ENCODE measurements at regions not wholly inside any gene's neighbourhood (a gene's known extent, or its start where the extent isn't known, plus 50 kb on each side); places are given as distances from the start of the nearest gene placed in this dataset.
A peak's percentile ranks its signal among the peaks of the same experiment; 100 is the strongest.
"Not testable (repeated sequence)": the region's sequence is repeated elsewhere in the genome, so short reads cannot be mapped to it uniquely, and the experiment has no call there.

DNA sequence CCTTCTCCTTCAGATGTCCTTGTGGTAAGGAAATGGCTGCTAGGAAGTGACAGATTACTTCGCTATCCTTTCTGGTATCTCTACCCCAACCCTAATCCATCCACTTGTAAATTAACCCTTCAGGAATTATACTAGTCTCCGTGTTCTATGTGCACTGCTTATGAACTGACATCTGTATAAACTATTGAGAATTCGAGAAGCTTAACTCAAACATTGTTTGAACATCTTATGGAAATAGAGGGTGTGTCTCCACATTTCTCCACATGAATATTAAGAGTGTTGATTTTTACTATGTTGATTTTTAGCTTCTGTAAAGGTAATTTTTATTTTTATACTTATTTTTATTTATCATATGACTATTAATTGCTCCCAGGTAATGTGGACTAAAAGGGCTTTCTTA, 457.6 kb upstream of the ZNF337 start:
- DNase-seq = no peak
- Histone ChIP-seq H3K27me3 (no peaks in the 10 kb centered on the region), H3K4me3 (no peak overlapping the region), H3K9me3 (no peaks in the 10 kb centered on the region), H3K27ac (no peak overlapping the region), H3K36me3 (ENCODE audit: low read depth, missing control alignments) (no peaks in the 10 kb centered on the region), H3K4me1 (no peaks in the 10 kb centered on the region)
- 53 to 68% methylated on average over 3 of the region's 3 CpGs for WGBS, 2 donors
- intact Hi-C loops (cut with DNase I; ENCODE audit: low total_unique reads) = no loop called here
- TF ChIP-seq, protein P1, sequence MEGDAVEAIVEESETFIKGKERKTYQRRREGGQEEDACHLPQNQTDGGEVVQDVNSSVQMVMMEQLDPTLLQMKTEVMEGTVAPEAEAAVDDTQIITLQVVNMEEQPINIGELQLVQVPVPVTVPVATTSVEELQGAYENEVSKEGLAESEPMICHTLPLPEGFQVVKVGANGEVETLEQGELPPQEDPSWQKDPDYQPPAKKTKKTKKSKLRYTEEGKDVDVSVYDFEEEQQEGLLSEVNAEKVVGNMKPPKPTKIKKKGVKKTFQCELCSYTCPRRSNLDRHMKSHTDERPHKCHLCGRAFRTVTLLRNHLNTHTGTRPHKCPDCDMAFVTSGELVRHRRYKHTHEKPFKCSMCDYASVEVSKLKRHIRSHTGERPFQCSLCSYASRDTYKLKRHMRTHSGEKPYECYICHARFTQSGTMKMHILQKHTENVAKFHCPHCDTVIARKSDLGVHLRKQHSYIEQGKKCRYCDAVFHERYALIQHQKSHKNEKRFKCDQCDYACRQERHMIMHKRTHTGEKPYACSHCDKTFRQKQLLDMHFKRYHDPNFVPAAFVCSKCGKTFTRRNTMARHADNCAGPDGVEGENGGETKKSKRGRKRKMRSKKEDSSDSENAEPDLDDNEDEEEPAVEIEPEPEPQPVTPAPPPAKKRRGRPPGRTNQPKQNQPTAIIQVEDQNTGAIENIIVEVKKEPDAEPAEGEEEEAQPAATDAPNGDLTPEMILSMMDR (IDR thresholded peaks at IDR 0.05) = no peak
- TF ChIP-seq POLR2A (IDR thresholded peaks at IDR 0.05) = no peak

DNA sequence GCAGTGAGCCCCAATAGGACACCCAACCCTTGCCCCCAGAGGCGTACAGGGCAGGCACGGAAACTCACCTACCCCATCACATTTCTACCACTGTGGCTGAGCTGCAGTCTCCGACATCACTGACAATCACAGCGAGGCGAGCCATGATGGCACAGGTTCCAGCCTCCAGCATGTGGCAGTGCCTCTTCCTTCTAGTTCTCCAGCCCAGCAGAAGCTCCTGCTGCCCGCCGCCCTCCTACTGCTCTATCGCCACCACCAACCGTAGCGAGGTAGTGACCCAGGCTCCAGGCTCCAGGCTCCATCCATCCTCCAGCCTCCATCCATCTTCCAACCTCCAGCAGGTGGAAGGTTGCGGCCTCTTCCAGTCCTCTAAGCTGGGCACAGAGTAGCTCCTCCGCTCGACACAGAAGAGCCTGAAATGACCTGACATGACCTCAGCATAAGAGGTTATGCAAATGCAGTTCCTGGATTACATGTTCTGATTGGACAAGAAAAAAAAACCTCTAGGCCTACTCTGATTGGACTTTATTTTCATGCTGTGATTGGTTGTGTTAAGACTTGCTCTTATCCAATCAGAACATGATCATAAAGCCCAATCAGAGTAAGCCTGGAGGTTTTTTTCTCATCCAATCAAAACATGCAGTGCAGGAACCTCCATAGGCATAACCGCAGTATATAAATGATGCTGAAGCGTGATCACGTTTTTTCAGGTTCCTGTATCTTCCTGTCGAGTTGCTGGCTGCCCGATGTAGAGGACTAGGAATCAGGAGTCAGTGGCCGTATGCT, 438.9 kb upstream of the ZNF337 start:
- Histone ChIP-seq H3K4me3 (peak overlapping the region; percentile 20 to 38), H3K9me3 (no peaks in the 10 kb centered on the region), H3K27ac (no peak overlapping the region), H3K27me3 (no peaks in the 10 kb centered on the region), H3K4me1 (no peaks in the 10 kb centered on the region), H3K36me3 (ENCODE audit: low read depth, missing control alignments) (no peaks in the 10 kb centered on the region)
- intact Hi-C loops (cut with DNase I; ENCODE audit: low total_unique reads) = no loop called here
- DNase-seq = peak; percentile 30
- TF ChIP-seq, protein P1 (IDR thresholded peaks at IDR 0.05) = no peak
- TF ChIP-seq POLR2A (IDR thresholded peaks at IDR 0.05) = no peak
- 70 to 72% methylated on average over 16 to 19 of the region's 19 CpGs for WGBS, 2 donors

DNA sequence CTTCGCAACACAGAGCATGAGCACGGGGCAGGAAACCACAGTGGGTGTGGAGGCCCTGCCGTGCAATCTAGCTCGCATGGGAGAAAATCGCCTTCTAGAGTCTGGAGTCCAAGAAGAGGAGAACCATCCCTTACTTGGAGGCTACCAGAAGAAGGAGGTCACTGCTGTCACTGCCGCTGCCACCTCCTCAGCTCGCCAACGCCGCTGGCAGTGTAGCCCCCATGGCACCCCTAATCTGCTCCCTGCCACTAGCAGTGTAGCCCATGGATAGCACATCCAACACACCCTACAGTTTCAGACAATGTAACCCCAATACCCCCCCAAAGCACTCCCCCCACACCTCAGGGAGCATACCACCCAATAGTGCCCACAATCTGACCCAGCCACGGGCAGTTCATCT, 438.0 kb upstream of the ZNF337 start:
- Histone ChIP-seq H3K9me3 (no peaks in the 10 kb centered on the region), H3K36me3 (ENCODE audit: low read depth, missing control alignments) (no peaks in the 10 kb centered on the region), H3K27me3 (no peaks in the 10 kb centered on the region), H3K4me1 (no peaks in the 10 kb centered on the region), H3K4me3 (no peak overlapping the region), H3K27ac (no peak overlapping the region)
- WGBS, 2 donors = 86 to 92% methylated on average over 8 to 10 of the region's 10 CpGs
- TF ChIP-seq POLR2A (IDR thresholded peaks at IDR 0.05) = no peak
- TF ChIP-seq, protein P1 (IDR thresholded peaks at IDR 0.05) = no peak
- no peak for DNase-seq
- intact Hi-C loops (cut with DNase I; ENCODE audit: low total_unique reads) = no loop called here

DNA sequence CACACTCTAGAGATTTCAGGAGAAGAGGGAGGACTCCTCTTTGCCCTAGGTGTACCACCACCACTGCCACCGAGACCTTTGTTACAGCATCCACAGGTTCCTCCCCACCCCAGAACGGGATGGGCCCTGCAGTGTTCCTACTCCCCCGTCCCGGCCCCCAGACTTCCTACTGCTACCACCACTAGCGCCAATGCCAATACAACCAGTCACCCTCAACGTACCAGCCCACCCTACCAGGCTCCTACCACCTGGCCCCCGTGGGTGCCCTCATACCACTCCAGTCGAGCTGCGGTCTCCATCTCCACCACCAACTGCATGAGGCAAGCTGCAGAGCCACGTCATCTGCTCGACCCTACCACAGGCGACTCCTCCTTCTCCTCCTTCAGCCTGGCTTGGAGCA, 437.1 kb upstream of the ZNF337 start:
- intact Hi-C loops (cut with DNase I; ENCODE audit: low total_unique reads) = not testable (repeated sequence)

DNA sequence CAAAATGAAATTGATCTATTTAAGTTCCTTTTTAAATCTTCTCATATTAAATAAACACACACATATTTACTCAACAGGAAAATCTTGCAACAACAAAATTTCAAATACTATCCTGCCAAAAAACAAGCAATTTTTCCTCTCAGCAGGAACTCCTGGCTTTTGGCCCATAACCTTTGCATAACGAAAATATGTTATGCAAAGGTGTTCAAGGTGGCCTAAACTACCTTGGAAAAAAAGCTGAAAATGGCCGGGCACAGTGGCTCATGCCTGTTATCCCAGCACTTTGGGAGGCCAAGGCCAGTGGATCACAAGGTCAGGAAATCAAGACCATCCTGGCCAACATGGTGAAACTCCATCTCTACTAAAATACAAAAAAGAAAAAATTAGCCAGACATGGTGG, 424.3 kb upstream of the ZNF337 start:
- 65 to 79% methylated on average over 2 of the region's 2 CpGs for WGBS, 2 donors

More for the DNA sequence above, 437.1 kb upstream of the ZNF337 start:
- not testable (repeated sequence) for H3K36me3 ChIP-seq (ENCODE audit: low read depth, missing control alignments); H3K27ac ChIP-seq; DNase-seq; H3K27me3 ChIP-seq; H3K9me3 ChIP-seq; H3K4me1 ChIP-seq; H3K4me3 ChIP-seq
- WGBS, 2 donors = 91 to 96% methylated on average over 12 of the region's 12 CpGs

DNA sequence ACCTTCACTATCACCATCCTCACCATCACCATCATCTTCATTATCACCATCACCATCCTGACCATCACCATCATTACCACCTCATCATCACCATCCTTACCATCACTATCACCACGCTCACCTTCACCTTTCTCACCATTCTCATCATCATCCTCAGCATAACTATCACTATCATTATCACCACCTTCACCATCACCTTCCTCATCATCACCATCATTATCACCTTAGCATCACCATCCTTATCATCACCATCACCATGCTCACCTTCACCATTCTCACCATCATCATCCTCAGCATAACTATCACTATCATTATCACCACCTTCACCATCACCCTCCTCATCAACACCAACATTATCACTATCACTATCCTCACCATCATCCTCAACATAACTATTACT, 397.8 kb upstream of the ZNF337 start:
- H3K9me3 ChIP-seq; H3K27me3 ChIP-seq; H3K27ac ChIP-seq; H3K4me3 ChIP-seq; H3K36me3 ChIP-seq (ENCODE audit: low read depth, missing control alignments); DNase-seq; H3K4me1 ChIP-seq; intact Hi-C loops (cut with DNase I; ENCODE audit: low total_unique reads): not testable (repeated sequence)
- WGBS, 2 donors = 93 to 95% methylated on average over 1 of the region's 1 CpG

More for the DNA sequence above, 424.3 kb upstream of the ZNF337 start:
- DNase-seq; H3K4me3 ChIP-seq; H3K36me3 ChIP-seq (ENCODE audit: low read depth, missing control alignments); H3K4me1 ChIP-seq; H3K9me3 ChIP-seq; intact Hi-C loops (cut with DNase I; ENCODE audit: low total_unique reads); H3K27me3 ChIP-seq; H3K27ac ChIP-seq: not testable (repeated sequence)

DNA sequence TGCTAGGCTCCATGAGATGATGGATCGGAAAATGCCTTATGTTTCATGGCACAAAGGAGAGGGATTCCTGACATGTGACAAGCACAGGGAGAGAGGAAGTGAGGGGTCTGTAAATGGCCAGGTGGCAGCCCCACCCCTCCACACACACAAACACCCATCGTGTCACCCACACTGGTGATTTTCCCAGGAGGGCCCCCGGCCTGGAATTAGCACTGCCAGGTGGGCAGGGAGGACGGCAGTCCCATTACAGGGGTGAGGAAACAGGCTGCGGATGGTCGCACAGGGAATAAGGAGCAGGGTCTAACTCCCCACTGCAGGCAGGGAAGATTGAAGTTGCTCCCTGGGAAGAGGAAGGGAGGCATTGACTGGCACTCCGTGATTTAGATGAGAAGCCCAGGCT, 395.3 kb upstream of the ZNF337 start:
- intact Hi-C loops (cut with DNase I; ENCODE audit: low total_unique reads); H3K27ac ChIP-seq; DNase-seq; H3K36me3 ChIP-seq (ENCODE audit: low read depth, missing control alignments); H3K27me3 ChIP-seq; H3K9me3 ChIP-seq; H3K4me1 ChIP-seq; H3K4me3 ChIP-seq: not testable (repeated sequence)
- 79 to 80% methylated on average over 7 of the region's 7 CpGs for WGBS, 2 donors

DNA sequence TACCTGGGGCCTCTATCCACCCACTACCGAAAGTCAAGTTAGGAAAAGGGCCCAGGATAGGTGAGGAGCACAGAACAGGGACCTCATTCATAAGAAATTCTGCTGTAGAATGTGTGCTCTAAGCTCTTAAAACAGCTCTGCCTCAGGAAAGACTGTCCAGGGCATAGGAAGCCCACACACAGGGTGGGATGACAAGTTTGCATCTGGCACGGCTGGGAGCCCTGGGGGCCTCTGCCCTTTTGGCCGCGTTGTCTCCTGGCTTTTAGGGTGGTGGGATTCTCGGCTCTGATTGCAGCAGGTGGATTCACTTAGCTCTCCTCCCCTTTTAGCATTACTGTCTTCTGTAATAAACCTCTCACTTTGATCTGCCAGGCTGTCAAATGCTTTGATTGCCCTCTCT, 389.5 kb upstream of the ZNF337 start:
- H3K4me3 ChIP-seq; H3K4me1 ChIP-seq; DNase-seq; H3K9me3 ChIP-seq; H3K27me3 ChIP-seq; H3K36me3 ChIP-seq (ENCODE audit: low read depth, missing control alignments); H3K27ac ChIP-seq; intact Hi-C loops (cut with DNase I; ENCODE audit: low total_unique reads): not testable (repeated sequence)
- no CpG with 5 or more reads among the region's 5 CpGs for WGBS, 2 donors

DNA sequence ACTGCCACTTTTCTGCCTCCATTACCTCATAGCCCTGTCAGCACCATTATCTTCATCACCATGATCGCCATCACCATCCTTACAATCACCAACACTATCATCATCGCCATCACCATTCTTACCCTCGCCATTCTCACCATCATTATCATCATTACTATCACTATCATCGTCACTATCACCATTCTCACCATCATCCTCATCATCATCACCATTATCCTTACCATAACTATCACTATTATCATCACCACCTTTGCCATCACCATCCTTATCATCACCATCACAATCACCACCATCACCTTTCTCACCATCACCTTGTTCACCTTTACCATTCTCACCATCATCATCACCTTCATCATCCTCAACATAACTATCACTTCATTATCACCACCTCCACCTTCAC, 377.3 kb upstream of the ZNF337 start:
- WGBS, 2 donors = 90 to 91% methylated on average over 4 of the region's 4 CpGs
- H3K27me3 ChIP-seq; DNase-seq; H3K4me1 ChIP-seq; H3K27ac ChIP-seq; intact Hi-C loops (cut with DNase I; ENCODE audit: low total_unique reads); H3K4me3 ChIP-seq; H3K36me3 ChIP-seq (ENCODE audit: low read depth, missing control alignments); H3K9me3 ChIP-seq: not testable (repeated sequence)

Data from testis (tissue), 2 donors.